GM19467 (cell line): ENCODE measurements at regions not wholly inside any gene's neighbourhood (a gene's known extent, or its start where the extent isn't known, plus 50 kb on each side); places are given as distances from the start of the nearest gene placed in this dataset.
"Not testable (repeated sequence)": the region's sequence is repeated elsewhere in the genome, so short reads cannot be mapped to it uniquely, and the experiment has no call there.

Experiments
- ATAC-seq: cut with Tn5 transposase; IDR thresholded peaks from one replicate; pipeline ENCODE4 v1.9.1; 2021; ENCODE audit warnings: mild to moderate bottlenecking, moderate library complexity; ENCODE audit not compliant: unreplicated experiment

DNA sequence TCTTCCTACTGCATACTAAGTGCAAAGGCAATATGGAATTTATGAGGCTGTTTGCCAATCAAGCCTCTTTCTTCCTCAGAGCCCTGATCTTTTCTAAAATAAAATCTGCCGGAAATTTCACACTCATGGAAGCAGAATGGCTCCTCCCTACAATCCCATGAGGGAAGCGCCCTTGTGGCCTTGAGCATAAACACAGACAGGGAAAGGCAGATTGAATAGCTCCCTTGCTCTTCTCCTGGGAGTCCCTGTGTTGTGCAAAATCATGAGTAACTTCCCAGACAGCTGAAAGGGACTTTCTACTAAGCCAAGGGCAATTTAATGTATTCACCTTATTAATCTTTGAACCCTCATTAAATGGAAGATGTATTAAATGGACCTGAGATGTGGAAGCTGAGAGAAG is 226.1 kb upstream of the PIK3R1 start:
- ATAC-seq = no peak

DNA sequence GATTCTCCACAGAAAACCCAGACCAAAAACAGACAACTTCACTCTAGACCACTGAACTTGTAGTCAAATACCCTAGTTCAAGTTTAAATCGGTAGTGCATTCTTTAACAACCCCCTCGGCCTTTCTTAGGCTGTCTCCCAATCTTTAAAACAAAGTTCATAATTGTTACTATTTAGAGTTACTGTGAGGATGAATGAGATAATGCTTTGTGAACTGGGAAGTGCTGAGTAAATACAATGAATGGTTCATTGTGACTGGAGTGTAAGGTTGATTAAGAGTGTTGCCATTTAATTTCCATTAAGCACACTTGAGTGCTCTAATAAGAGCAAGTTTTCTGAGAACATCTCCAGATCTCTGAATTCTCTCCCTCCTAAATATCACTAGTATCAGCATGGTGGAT is 228.8 kb upstream of the PIK3R1 start:
- no peak for ATAC-seq

- no peak for ATAC-seq
Measured at GRCh38 chr5:67985686-67986387, 229.7 kb upstream of the PIK3R1 start.

- no peak for ATAC-seq
Measured at GRCh38 chr5:67984546-67984945, 231.0 kb upstream of the PIK3R1 start.

GRCh38 chr5:67983251-67984110 is 232.1 kb upstream of the PIK3R1 start:
- ATAC-seq = no peak

DNA sequence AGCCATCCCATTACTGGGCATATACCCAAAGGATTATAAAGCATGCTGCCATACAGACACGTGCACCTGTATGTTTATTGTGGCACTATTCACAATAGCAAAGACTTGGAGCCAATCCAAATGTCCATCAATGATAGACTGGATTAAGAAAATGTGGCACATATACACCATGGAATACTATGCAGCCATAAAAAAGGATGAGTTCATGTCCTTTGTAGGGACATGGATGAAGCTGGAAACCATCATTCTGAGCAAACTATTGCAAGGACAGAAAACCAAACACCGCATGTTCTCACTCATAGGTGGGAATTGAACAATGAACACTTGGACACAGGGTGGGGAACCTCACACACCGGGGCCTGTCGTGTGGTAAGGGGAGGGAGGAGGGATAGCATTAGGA is 233.4 kb upstream of the PIK3R1 start:
- ATAC-seq = not testable (repeated sequence)

DNA sequence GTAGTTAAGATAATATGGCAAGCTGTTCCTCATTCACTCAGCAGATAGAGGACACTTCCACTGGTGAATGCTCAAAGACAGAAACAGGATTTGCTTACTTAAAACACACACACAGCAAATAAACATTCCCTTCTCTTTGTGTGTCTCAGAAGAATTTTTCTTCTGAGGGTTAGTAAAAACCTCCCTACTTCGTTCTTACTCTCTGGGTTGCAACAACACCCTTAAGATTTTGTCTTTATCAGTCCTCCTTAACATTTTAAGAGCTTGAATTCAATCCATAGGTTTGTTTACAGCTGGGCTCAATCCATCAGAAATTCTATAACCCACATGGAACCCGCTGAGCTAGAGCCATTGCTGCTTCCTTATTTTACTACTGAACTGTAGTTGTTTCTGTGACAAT is 237.4 kb upstream of the PIK3R1 start:
- ATAC-seq = no peak

DNA sequence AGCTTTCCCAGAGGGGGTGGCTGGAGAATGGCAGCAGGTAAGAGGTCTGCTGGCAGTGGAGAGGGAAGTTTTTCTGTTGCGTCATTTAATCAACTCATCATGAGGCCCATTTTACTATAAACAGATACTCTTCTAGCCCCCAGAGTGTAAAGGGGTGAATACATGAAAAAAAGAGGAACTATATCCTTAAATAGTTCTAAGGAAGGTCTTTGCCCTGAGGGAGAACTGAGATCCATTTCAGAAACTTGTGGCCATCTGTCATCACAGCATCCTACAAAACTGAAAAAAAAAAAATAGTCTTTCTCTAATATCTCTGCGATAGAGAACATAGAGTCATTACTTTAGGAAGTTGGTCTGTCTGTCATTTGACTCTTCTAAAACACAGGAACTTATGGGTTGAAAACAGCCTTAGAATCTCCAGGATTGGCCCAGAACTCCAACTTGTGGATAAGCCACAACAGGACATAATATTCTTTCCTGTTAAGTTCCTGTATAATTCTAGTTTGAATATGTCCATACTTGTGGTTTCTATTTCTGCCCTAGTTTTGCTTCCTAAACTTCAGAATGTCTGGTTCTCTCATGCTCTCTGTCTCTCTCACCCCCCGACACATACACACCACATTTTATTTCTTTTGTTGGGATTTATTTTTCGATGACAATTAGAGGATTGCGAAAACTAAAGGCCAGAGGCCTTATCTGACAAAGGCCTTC is 238.5 kb upstream of the PIK3R1 start:
- no peak for ATAC-seq

DNA sequence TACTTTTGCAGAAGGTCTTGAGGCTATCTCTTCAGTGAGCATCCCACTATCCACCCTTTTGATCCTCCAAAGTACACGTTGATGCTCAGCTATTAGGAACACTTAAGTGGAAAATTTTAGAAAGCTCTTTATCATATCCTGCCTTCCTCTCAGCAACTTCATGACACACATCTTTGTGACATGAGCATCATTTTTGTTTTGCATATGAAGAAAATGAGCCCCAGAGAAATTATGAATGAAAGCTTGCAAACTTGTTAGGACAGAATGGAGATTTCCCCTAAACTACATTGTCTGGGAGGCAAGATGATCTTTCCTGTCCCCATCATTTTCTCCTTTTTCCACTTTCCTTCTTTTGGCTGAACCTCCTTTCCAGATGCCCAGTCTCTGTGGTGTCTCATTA is 239.4 kb upstream of the PIK3R1 start:
- ATAC-seq = no peak

DNA sequence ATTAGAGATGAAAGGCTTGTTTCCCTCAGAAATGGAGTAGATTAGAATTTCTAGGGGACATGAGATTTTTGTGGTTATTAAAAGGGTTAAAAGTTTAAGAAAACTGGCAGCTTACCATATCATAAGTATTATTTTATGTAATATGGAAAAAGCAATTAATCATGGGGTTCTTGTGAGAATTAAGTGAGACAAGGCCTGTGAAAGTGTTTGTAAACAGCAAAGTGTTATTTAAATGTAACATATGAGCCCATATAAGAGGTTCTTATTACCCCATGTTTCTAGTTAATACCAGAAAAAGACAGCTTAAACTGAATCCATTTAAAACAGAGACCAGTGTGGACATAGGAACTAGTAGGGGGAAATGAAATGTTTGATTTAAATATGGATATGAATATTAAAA is 241.1 kb upstream of the PIK3R1 start:
- no peak for ATAC-seq

- ATAC-seq = no peak
Measured at GRCh38 chr5:67974054-67974453, 241.5 kb upstream of the PIK3R1 start.

DNA sequence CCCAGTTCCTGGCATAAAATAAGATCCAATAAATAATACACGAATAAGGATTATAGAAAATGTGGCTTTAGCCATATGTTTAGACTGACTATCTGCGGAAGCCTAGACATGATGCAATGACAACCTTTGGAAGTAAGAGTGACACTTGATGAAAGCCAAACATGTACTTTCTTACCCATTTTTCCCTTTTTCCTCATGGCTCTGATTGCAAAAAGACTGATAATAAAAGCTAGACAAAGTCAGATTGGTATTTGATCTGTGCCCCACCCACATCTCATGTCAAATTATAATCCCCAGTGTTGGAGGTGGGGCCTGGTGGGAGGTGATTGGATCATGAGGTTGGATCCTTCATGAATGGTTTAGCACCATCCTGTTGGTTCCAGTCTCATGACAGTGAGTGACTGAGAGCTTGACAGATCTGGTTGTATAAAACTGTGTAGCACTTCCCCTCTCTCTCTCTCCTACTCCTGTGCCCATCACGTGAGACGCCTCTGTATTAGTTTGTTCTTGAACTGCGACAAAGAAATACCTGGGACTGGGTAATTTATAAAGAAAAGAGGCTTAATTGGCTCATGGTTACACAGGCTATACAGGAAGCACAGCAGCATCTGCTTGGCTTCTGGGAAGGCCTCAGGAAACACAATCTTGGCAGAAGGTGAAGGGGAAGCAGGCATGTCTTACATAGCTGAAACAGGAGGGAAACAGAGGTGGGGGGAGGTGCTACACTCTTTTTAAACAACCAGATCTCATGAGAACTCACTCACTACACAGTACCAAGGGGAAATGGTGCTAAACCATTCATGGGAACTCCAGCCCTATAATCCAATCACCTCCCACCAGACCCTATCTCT is 243.4 kb upstream of the PIK3R1 start:
- no peak for ATAC-seq

DNA sequence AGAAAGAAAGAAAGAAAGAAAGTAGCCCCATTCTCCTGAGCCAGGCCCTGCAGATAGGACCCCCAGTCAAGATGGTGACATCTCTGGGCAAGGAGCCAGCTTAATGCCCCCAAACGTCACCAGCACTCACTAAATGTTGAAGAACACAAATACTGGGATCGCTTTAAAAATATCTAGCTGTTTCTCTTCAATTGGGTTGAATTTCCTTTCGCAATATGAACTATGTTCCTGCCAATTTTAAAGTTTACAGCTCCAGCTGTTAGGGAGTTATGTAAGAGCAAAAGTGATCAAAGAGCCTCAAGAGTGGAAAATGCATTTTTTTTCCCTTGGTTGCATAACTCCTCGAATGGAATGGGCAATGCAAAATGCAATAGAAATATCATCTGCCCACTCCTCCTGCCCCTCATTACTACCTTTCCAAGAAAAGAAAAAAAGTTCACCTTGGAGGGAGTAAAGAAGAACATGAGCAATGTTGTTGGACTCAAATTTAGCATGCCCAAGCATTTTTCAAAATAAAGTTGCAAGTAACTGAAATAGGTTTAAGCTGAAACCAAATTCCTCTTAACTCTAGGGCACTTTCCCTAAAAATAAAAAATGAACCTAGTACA is 244.2 kb upstream of the PIK3R1 start:
- ATAC-seq = no peak

DNA sequence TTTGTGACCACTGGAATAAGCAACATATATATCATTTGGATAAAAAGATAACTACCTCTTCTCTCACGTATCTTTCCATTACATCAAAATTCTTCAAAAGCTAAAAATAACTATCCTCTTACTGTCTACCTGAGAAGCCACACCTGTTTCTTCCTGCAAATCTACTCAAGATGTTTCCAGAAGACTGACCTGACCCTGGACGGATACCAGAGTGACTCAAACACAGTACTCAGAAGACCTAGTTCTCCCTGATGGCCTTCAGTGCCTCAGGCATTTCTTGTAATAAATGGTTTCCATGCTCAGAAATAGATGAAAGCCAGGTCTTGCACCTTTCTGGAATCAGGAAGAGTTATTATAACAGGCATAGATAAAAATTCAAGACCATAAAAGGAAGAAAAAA is 245.9 kb upstream of the PIK3R1 start:
- no peak for ATAC-seq

DNA sequence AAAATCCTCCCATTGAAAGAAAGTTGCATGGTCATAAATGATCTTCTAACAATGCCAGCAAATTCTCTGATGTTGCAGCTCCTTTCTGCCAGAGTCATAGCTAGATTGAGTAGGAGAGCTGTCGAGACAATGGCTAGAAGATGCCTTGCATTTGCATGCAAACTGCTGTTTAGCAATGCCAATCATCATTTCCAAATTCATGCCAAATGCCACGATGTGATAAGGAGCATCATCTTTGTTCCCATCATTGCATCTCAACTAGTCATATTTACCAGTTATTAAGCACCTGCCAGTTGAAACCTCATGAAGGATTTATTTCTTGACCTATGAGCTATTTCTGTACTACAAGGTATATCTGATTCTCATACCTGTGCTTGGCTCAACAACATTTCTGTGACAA is 246.4 kb upstream of the PIK3R1 start:
- ATAC-seq = no peak

DNA sequence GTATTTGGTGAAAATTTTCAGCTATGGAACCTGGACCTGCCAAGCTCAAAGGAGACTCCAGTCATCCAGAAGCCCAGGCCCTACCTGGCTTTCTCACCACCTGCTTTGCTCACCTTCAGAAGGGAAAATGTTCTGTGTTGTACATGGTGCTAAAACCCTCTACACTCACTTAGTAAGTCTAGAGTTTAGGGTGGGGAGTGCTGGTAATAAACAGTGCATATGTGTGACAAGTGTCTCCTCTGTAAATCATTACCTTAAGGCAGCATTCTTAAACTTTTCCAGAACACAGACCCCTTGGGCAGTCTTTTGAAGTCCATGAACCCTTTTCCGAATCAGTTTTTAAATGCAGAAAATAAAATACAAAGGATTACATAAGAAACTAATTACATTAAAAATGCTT is 248.8 kb upstream of the PIK3R1 start:
- no peak for ATAC-seq

DNA sequence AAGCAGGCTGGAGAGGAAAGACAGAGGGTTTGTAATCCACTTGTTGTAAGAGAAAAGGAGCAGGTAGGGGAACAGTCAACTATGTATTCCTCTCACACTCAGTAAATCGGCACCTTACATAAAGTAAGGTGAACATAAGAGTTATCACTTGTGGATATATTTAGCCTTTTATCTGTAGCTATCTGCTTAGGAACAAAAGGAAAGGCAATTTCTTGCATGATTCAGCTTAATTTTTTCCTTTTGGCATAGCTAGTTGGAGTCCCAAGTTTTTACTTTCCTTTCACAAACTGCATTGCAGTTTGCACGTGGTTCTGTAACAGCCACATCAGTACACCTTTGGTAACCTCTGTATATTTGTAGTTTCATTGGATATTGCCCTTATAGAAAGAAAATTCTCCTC is 250.9 kb upstream of the PIK3R1 start:
- ATAC-seq = no peak

DNA sequence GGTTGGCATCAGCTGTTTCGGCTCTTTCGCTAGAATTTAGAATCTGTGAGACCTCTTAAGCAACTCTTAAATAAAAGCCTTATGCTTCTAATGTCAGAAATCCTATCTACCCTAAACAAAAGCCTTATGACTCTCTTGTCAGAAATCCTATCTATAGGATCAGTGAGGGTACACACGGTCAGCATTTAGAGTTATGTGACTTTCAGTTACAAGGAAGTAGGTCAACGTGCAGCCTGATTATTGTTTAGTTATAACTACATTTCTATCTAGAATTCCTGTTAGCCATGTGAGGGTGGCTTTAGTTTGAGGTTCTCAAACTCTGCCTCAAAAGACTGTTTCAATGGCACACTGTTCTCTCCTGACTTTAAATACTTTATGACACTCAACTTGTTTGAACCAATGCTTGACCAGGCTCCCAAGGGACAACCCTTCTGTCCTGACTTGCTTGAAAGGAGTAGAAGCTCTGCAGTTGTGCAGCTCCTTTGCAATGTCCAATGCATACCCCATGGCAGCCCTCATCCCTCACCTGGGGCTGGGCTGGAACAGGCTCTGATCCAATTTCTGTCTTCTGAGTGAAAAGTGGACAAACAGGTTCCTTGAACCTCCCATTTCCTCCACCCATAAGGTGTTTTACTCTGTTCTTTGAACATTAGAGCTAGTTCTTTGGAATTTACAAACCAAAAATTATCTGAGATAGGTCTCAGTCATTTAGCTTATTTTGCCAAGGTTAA is 251.6 kb upstream of the PIK3R1 start:
- no peak for ATAC-seq

DNA sequence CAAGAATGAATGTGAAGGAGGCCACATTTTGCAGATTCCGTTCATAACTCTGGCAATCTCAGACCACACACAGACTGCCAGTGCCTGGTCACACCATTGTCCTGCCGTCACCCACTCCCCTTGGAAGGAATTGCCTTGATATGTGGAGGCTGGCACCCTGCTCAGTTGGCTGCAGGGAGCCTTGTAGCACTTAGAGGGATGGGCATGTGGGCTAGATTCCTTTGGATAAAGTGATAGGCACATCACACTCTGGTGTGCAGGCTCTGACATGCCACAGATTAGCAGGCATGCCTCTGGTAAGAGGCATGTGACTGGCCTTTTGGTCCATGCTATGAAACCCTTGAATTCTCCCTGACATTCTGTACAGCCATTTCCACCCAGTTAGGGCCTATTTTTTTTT is 254.6 kb upstream of the PIK3R1 start:
- no peak for ATAC-seq

- ATAC-seq = no peak
Measured at GRCh38 chr5:67957374-67957773, 258.2 kb upstream of the PIK3R1 start.
